COLO668 (cell line): ENCODE measurements at regions not wholly inside any gene's neighbourhood (a gene's known extent, or its start where the extent isn't known, plus 50 kb on each side); places are given as distances from the start of the nearest gene placed in this dataset.

Source experiments
- DNase-seq: peaks from one replicate; lab custom pipeline; 2025; ENCODE audit not compliant: unreplicated experiment; lab: John Stamatoyannopoulos, UW

DNA sequence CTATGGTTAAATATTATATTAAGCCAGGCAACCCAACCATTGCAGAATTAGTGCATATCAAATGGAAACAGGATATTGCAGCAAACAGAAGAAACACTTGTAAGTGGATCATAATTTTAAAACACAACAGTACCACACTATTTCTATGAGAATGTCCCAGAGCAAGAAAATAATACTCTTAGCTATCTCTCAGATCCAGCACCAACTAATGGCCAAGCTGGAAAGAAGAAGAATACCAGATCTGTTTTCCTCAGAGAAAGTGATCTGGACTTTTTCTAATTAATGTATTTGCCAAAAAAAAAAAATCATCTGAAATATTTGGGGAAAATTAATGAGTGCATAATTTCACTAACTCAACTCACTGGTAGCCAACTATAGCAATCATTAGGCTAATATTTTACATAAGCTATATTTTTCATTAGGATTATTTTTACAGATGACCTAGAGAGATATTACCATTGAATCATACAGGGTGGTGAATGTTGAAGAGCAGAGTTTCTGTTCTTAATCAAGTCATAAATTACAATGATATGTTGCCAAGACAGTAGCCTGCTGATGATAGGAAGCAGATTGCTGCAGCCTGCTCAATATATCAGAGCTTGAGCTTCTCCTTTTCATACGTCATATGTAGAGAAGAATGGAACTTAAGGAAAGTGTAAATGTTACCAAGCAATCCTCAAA lies 995.4 kb upstream of the LRRN3 start:
- no peak for DNase-seq

DNA sequence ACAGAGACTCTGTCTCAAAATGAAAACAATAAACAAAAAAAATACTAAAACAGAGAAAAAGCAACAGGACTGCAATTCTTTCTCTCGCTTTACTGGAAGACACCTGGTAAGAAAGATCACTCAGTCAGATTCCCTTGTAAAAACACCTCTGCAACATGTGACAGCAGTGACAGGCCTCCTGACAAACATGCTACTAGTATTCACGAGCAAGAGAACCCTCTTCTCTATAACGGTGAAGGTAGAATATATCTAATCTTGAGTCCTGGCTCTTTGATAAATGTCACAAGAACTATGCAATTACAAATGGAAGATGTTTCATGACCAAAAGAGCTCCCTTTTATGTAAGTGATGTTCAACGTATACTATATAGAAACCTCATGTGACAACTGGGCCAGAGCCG lies 986.7 kb upstream of the LRRN3 start:
- DNase-seq, result no peak

DNA sequence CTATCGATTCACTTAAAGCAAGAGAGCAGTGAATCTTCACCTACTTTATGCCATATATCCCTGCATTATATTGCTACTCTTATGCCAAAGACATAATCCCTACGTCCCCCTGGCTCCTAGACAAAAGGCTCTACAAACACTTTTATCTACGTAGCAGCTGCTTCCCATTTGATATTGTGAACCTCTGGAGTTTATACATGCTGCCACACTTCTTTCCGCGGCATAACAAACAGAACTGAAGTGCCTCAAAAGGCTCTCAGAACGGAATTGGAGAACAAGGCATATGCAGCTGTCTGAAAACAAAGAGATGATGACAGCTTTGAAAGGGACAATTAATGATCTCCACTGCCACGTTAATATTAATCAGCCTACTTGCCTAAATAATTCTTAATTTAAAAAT lies 985.6 kb upstream of the LRRN3 start:
- DNase-seq, result peak; percentile 69

DNA sequence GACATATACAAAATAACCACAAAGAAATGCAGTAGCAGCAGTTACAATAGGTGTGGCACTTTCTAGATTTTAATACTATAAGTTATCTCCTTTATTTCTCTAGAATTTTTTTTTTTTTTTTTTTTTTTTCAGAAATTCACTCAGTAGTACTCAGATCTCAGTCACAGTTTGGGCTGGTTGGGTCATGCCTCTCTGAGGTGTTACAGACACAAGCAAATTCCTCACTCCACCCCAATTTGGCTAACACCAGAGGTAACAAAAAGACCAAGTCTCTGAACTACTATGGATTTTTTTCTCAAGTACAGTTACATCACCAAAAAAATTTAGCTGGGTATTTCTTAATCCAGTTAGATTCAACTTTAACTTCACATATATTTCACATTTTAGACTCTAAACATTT lies 985.1 kb upstream of the LRRN3 start:
- no peak for DNase-seq

GRCh38 chr7:110119883-110120581 lies 970.9 kb upstream of the LRRN3 start:
- peak; percentile 5 for DNase-seq

DNA sequence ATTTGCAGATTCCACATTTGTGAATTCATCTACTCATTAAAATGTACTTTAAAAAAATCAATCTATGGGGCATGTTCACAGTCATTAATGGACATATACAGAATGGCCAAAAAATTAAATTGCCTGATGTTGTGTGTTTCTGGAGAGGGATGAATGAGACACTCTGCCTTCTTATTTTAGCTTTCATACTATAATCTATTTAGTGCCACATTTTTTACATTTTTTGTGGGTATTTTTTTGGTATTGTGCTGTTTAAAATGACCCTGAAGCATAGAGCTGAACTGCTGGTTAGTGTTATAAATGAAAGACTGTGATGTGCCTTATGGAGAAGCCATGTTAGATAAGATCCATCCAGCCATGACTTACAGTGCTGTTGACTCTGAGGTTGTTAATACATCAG lies 961.8 kb upstream of the LRRN3 start:
- DNase-seq, result no peak

DNA sequence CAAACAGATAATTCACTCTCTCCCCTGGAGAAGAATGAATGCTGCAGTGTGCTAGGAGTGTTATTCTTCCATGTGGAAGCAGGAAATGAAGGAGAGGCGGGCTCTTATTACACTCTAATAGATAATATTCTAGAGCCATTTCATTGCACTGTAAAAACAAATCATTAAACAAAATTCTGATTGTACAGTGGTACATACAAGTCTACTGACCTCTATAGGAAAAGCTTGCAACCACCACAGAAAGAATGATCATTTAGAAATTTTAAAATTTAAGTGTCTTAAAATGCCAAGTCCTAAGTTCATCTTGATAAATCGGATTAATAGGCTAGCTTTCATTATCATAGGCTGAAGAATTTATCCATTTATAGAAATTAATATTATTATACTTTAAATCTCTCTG lies 960.3 kb upstream of the LRRN3 start:
- no peak for DNase-seq

DNA sequence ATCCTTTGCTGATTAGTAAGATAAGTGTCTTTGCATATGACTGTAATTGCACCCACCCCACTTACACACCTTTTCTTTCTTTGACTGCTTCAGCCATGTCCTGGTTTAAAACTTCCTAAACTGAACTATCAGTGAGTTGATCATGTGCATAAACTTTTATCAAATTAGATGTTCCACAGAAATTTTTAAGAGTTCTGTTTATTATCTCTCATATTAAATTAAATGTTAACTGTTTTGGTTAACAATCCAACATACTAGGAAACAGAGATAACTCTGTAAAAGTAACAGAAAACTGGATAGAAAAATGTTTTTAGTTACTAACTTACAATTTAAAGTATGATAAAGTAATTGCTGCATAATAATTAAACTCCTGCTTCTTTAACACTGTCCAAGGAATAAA lies 959.6 kb upstream of the LRRN3 start:
- no peak for DNase-seq

- no peak for DNase-seq
These were observed 951.9 kb upstream of the LRRN3 start for GRCh38 chr7:110139056-110139455.

DNA sequence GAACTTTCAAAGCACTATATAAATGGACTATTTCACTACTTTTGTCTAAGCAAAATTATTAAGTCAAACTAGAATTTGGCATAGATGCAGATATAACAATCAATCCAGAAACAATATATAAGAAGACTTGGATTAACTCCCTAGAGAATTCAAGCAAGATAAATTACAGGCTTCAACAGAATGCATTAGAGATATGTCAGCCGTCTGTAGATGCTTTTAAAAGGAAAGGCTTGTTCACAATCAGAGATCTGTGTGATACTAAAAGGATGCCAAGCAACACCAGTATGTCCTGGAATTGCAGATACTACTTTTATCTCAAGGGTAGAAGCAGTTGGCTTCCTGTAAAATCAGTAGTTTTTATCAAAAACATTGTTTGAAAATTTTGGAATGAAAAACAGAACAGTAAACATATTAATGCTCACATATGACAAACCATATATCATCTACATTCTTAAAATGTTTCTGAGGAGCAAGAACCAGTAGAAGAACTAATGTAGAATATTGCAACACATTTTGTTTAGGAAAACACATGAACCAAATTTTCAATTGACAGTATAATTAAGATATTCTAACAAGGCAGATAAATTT lies 947.9 kb upstream of the LRRN3 start:
- DNase-seq, result no peak

GRCh38 chr7:110144599-110144998 lies 946.3 kb upstream of the LRRN3 start:
- DNase-seq, result no peak

DNA sequence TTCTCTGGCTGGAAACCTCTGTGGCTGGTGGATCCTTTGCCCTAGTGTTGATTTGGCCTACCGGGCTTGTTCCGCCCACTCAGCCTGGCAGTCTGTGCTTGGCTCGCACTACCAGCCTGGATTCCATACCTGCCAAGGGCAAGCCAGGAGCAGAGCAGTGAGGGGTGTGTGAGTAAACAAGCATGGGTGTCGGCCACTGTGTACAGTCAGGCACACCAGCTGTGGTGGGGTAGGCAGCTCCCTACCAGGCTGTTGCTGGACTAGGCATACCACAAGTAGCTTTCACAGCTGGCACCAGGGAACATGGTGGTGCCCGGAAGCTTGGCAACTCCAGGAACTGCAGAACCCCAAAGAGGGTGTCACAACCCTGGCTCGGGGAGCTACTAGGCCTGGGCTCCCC lies 942.9 kb upstream of the LRRN3 start:
- no peak for DNase-seq

GRCh38 chr7:110153222-110153621 lies 937.7 kb upstream of the LRRN3 start:
- DNase-seq, result no peak

DNA sequence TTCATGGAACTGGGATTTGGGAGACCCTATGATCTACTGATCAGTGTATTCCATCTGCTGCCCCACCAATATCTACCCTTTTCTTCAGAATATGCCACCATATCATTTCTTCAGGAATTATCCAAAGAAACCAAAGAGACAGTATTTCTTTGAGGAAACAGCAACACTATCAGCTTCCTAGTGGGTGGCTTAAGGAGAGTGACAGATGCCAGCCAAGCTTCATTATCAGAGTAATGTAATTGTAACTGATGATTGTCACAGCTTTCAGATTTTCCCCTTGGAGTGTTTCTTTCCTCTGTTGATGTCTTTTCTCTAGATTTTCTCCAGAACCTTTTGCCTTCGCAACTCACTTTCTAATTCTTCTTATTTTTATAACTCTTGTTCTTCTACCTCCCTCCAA lies 934.4 kb upstream of the LRRN3 start:
- no peak for DNase-seq

GRCh38 chr7:110157631-110158362 lies 933.1 kb upstream of the LRRN3 start:
- DNase-seq, result no peak

GRCh38 chr7:110168010-110168409 lies 922.9 kb upstream of the LRRN3 start:
- DNase-seq, result no peak

DNA sequence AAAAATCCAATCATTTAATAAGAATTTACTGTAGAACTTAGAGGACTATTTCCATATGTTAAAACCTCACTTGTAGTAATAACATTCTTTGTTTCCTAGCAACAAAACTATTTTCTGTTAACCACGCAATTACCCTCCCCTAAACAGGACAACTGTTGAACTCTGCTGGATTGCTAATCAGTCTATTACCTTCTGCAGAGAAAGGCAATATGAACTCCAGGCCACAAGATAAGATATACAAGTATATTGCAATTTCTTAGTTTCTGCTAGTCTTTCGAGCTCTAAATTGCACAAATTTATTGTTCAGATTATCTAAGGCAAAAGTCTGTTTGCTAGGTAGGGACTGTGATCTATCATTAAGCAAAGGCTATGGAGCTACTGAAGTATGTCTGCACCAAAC lies 920.1 kb upstream of the LRRN3 start:
- no peak for DNase-seq

- no peak for DNase-seq
These were observed 913.5 kb upstream of the LRRN3 start for GRCh38 chr7:110177463-110177862.

GRCh38 chr7:110179037-110179436 lies 911.9 kb upstream of the LRRN3 start:
- DNase-seq, result no peak

GRCh38 chr7:110181768-110182167 lies 909.2 kb upstream of the LRRN3 start:
- no peak for DNase-seq

DNA sequence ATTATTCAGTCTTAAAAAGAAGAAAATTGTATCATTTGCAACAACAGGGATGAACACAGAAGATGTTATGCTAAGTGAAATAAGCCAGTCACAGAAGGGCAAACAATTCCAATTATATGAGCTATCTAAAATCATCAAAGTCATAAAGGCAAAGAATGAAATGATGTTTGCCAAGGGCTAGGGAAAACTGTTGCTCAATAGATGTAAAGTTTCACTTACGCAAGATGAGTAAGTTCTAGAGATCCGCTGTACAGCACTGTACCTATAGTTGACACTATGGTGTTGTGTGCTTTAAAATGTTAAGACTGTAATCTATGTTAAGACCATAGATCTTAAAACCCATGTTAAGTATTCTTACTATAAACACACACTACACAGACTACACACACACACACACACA lies 904.6 kb upstream of the LRRN3 start:
- no peak for DNase-seq
